GM19467 (cell line): ENCODE measurements at regions not wholly inside any gene's neighbourhood (a gene's known extent, or its start where the extent isn't known, plus 50 kb on each side); places are given as distances from the start of the nearest gene placed in this dataset.
"Not testable (repeated sequence)": the region's sequence is repeated elsewhere in the genome, so short reads cannot be mapped to it uniquely, and the experiment has no call there.

ENCODE experiments used
- ATAC-seq: cut with Tn5 transposase; IDR thresholded peaks from one replicate; pipeline ENCODE4 v1.9.1; 2021; ENCODE audit warnings: mild to moderate bottlenecking, moderate library complexity; ENCODE audit not compliant: unreplicated experiment

DNA sequence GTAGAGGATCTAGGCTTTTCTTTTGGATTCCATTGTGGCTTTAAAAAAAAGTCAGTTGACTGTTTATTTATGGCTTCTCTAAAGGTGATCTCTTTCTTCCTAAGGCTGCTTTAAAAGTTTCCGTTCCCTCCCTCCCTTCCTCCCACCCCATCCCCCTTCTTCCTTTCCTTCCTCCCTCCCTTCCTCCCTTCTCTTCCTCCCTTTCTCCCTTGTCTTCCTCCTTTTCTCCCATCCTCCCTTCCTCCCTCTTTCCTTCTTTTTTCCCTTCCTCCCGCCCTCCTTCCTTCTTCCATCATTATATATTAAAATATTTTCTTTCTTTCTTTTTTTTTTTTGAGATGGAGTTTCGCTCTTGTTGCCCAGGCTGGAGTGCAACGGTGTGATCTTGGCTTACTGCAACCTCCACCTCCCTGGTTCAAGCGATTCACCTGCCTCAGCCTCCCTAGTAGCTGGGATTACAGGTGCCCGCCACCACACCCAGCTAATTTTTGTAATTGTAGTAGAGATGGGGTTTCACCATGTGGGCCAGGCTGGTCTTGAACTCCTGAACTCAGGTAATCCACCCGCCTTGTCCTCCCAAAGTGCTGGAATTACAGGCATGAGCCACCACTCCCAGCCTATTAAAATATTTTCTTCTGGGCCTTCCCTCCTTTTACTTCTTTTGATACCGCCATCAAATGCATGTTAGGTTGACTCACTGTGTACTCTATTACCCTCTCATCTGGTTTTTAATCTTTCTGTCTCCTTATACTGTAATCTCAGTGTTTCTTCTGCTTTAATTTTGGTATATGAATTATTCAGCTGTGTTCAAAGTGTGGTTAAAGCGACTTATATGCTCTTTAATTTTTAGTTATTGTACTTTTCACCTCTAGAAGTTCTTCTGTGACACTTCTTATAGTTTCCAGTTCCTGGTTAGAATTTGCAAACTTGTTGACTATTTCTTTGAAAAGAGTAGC is 59.2 kb upstream of the ATP5PO start:
- no peak for ATAC-seq

- no peak for ATAC-seq
Observed at GRCh38 chr21:33973268-33973667, 57.7 kb upstream of the ATP5PO start.

GRCh38 chr21:33972539-33972938 is 56.9 kb upstream of the ATP5PO start:
- ATAC-seq = no peak

DNA sequence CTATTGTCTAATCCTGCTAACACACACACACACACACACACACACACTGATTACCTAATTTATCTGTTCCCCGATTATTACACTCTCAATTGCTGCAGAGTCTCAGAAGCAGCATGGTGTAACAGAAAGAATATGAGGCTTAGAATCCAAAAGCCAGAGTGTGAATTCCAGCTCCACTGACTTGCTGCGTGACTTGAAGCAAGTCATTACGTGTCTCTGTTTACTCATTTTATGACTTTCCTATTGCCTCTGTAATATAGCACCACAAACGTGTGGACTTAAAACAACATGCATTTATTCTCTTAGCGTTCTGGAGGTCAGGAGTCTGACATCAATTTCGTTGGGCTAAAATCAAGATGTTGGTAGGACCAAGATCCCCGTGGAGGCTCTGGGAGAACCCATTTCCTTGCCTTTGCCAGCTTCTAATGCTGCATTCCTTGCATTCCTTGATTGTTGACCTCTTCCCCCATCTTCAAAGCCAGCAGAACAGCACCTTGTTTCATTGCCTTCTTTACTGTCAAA is 55.9 kb upstream of the ATP5PO start:
- ATAC-seq = no peak

- no peak for ATAC-seq
Observed at GRCh38 chr21:33969581-33969980, 54.0 kb upstream of the ATP5PO start.

- ATAC-seq = no peak
Observed at GRCh38 chr21:33968995-33969348, 53.4 kb upstream of the ATP5PO start.

- no peak for ATAC-seq
Observed at GRCh38 chr21:33968080-33968994, 52.7 kb upstream of the ATP5PO start.

DNA sequence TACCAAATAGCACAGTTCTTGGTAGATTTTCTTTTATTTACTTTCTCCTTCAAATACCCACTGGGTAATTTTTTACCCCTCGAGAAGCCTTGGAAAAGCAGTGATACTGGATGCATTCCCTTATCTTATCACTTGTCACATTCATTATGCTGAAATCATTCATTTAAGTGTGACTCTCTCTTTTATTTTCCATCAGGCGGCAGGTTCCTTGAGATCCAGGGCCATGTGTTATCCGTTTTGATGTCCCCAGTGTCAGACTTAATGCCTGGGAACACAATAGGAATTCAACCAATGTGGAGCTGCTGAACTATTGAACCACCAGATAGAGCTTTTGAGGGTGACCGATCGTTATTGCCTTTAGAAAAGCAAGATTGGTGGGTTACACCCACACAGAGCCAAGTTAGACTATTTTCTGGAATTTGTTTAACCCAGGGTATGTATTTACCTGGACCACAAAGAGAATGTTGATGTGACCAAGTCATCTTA is 51.5 kb upstream of the ATP5PO start:
- ATAC-seq = no peak

DNA sequence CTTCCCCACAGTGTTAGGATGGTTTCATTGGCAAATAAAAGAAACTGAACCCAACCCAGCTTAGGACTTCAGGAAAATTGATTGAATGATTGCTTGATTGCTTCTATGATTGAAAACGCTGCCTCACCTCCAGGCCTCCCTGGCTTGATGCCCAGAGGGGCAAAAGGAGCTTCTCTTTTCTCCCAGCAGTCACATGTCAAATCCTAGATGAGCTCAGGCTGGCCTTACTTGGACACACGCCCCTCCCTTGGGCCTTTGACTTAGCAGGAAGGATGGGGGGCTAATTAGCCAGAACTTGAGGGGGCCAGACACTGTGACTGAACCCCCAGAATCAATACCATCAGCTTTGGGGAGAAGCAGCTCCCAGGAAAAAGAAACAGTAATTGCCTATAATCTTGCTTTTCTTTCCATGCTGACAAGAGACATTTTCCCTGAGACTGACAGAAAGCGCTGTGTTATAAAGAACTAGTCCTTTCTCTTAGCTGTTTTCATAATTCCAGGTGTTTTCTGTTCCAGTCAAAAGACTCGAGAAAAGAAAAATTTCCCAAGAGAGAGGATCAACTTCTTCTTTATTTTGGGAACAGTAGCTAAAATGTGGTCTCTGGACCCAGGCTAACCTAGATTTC is 50.8 kb upstream of the ATP5PO start:
- ATAC-seq = no peak

GRCh38 chr21:33965662-33966061 is 50.1 kb upstream of the ATP5PO start:
- ATAC-seq = not testable (repeated sequence)
